Brain microvascular endothelial cell (primary cell): ENCODE measurements at regions not wholly inside any gene's neighbourhood (a gene's known extent, or its start where the extent isn't known, plus 50 kb on each side); places are given as distances from the start of the nearest gene placed in this dataset.

Source experiments
- DNase-seq: peaks from one replicate; pipeline ENCODE4 v3.0.0-alpha.2; 2020
- H3K27ac ChIP-seq: fragments of 250-450 bp; sonication (Bioruptor Pico); 2 replicates; pipeline ENCODE4 v1.5.1; 2020; ENCODE audit warnings: mild to moderate bottlenecking, moderate library complexity
- H3K27me3 ChIP-seq: fragments of 250-450 bp; sonication (Bioruptor Pico); replicated peaks from 2 replicates; pipeline ENCODE4 v1.5.1; 2020; ENCODE audit warnings: mild to moderate bottlenecking
- H3K36me3 ChIP-seq: fragments of 250-450 bp; sonication (Bioruptor Pico); replicated peaks from 2 replicates; pipeline ENCODE4 v1.5.1; 2020; ENCODE audit warnings: mild to moderate bottlenecking
- H3K4me3 ChIP-seq: 2 replicates; pipeline ENCODE4 v1.5.1; 2011; ENCODE audit warnings: low read depth, mild to moderate bottlenecking, control low read depth, low read length, moderate library complexity
- CTCF ChIP-seq: IDR thresholded peaks from 2 replicates; pipeline ENCODE4 v1.5.1; 2011; ENCODE audit warnings: low read depth, mild to moderate bottlenecking, moderate library complexity, low read length, control low read depth, inconsistent platforms; ENCODE audit errors: missing control alignments
- in situ Hi-C: cut with HindIII; loops from 2 replicates; pipeline ENCODE4 v1.10.0; 2017; ENCODE audit warnings: low sequenced_read_pairs, low pct_ligation_motif_present

- DNase-seq, result peak; percentile 46
- no peak overlapping the region for H3K4me3 ChIP-seq
- no peak overlapping the region for H3K27ac ChIP-seq
- no peaks in the 10 kb centered on the region for H3K36me3 ChIP-seq
- no peaks in the 10 kb centered on the region for H3K27me3 ChIP-seq
- in situ Hi-C loops, result no loop called here
- no peak for TF ChIP-seq CTCF
Measured at GRCh38 chr10:76649723-76650127, 987.9 kb downstream of the KCNMA1 start.

GRCh38 chr10:76649254-76649653 lies 988.4 kb downstream of the KCNMA1 start:
- in situ Hi-C loops, result no loop called here
- Histone ChIP-seq H3K4me3 (no peak overlapping the region), H3K36me3 (no peaks in the 10 kb centered on the region), H3K27ac (no peak overlapping the region), H3K27me3 (no peaks in the 10 kb centered on the region)
- no peak for TF ChIP-seq CTCF
- DNase-seq, result no peak

GRCh38 chr10:76647301-76647700 lies 990.3 kb downstream of the KCNMA1 start:
- Histone ChIP-seq H3K27me3 (no peaks in the 10 kb centered on the region), H3K4me3 (no peak overlapping the region), H3K27ac (no peak overlapping the region), H3K36me3 (no peaks in the 10 kb centered on the region)
- DNase-seq, result peak; percentile 14
- in situ Hi-C loops, result no loop called here
- TF ChIP-seq CTCF, result no peak

GRCh38 chr10:76645341-76645740 lies 992.3 kb downstream of the KCNMA1 start:
- Histone ChIP-seq H3K36me3 (no peaks in the 10 kb centered on the region), H3K27me3 (no peaks in the 10 kb centered on the region), H3K27ac (no peak overlapping the region), H3K4me3 (no peak overlapping the region)
- in situ Hi-C loops, result no loop called here
- TF ChIP-seq CTCF, result no peak
- no peak for DNase-seq

- no peaks in the 10 kb centered on the region for H3K27me3 ChIP-seq
- in situ Hi-C loops, result no loop called here
- no peak overlapping the region for H3K4me3 ChIP-seq
- DNase-seq, result no peak
- TF ChIP-seq CTCF, result no peak
- no peaks in the 10 kb centered on the region for H3K36me3 ChIP-seq
- H3K27ac ChIP-seq, result no peak overlapping the region
Measured at GRCh38 chr10:76644476-76644875, 993.1 kb downstream of the KCNMA1 start.

- TF ChIP-seq CTCF, result no peak
- Histone ChIP-seq H3K27me3 (no peaks in the 10 kb centered on the region), H3K27ac (no peak overlapping the region), H3K4me3 (no peak overlapping the region), H3K36me3 (no peaks in the 10 kb centered on the region)
- in situ Hi-C loops, result no loop called here
- no peak for DNase-seq
Measured at GRCh38 chr10:76643511-76643911, 994.1 kb downstream of the KCNMA1 start.
